GM04503 (cell line): ENCODE measurements at regions not wholly inside any gene's neighbourhood (a gene's known extent, or its start where the extent isn't known, plus 50 kb on each side); places are given as distances from the start of the nearest gene placed in this dataset.

Experiments used
- DNase-seq: peaks from one replicate; pipeline ENCODE4 v3.0.0-alpha.2; 2012; ENCODE audit warnings: low read depth

DNA sequence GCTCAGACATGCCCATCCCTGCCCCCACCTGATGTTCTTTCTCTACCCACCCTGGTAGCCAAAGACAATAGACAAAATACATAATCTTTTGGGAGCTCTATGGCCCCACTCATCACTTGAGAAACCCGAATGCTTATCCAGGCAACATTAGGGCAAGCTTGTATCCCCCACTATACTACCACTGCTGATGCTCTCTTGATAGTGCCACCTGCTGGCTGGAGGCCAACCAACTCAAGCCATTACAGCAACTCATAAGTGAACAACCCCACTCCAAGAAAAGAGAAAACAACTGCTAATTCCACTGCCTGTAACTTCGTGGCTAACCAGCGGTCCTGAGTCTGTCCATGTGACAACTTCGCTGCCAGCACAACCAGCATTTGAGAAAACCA is 342.5 kb upstream of the TGFBR2 start:
- DNase-seq, result no peak

DNA sequence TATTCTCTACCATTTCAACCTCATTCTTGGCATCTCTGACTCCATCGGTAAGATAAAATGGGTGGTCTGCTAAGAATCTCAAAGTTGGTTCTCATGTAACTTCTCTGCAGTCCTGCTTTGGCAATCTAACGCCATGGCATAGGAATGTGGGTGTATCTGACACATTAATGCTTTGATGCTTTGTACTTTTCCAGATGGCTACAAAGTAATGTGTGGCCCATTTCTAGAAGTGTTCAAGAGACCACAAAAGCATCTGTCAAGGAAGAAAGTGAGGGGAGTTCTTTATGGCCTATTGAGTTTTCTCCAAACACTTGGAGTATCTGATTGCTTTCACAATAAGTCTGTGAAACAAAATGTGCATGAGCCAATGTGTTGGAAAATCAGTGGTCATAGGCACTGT is 339.9 kb upstream of the TGFBR2 start:
- DNase-seq, result no peak

- DNase-seq, result no peak
These were observed 338.1 kb upstream of the TGFBR2 start for GRCh38 chr3:30268288-30268687.

DNA sequence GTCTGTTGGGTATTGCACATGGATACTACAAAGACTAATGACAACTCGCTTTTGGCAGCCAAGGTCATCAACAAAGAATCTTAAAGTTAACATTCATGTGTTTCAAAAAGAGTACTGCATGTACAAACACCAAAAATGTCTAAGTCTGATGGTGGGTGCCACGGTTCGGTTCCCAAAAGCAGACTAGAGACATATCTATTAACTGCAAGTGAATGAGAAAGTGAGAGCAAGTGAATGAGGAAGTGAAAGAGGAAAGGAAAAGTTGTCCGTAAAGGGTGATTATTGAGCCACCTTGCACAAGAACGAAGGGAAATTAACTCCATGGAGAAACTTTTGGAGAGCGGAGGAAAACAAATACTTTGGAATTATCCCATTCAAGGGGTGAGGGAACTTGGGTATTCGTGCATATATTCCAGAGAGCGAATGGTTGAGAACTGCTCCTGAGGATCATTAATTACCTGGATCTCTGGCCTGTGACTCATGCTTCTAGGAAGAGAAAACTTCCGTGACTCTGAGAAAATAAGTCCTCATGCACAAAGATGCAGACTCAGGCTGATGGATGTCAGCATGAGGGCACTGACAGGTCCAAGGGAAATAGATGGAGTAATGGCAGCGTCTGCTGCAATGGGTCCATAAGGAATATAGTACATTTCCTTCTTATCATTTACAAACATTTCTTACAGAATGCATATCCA is 336.5 kb upstream of the TGFBR2 start:
- DNase-seq, result no peak

DNA sequence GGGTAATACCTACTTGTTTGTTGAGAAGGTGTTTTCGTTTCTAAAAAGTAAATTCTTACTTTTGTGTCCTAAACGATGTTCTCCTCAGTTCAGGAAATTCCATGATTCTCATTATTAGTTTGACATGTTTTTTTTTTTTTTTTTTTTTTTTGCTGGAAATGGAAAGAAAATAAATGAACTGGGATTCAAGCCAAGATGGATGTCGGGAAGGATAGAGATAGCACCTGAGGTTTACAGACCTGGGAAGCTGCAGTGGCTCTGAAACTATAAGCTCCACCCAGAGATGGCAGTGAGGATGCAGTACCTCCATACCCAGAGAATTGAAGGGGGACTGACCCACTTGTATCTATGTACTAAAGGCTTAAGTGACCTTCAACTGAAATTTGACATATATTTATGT is 334.6 kb upstream of the TGFBR2 start:
- DNase-seq, result no peak

DNA sequence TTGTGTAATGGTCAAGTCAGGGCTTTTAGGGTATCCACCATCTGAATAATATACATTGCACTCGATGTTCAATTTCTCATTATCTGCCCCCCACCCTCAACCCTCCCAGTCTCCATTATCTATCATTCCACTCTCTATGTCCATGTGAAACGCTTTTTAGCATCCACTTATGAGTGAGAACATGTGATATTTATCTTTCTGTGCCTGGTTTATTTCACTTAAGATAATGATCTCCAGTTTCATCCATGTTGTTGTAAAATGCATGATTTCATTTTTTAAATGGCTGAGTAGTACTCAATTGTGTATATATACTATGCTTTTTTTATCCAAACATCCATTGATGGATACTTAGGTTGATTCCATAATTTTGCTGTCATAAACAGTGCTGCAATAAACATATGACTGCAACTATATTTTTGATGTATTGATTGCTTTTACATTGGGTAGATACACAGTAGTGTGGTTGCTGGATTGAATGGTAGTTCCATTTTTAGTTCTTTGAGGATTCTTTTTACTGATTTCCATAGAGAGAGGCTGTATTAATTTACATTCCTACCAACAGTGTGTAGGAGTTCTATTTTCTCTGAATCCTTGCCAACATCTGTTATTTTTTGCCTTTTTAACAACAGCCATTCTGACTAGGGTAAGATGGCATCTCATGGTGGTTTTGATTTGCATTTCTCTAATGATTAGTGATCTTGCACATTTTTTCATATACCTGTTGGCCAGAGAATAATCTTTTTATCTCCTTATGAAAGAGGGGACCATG is 332.9 kb upstream of the TGFBR2 start:
- DNase-seq, result no peak

- no peak for DNase-seq
These were observed 328.9 kb upstream of the TGFBR2 start for GRCh38 chr3:30277494-30277893.

GRCh38 chr3:30281526-30281925 is 324.9 kb upstream of the TGFBR2 start:
- DNase-seq, result no peak

GRCh38 chr3:30282154-30282696 is 324.2 kb upstream of the TGFBR2 start:
- DNase-seq, result peak; percentile 86

DNA sequence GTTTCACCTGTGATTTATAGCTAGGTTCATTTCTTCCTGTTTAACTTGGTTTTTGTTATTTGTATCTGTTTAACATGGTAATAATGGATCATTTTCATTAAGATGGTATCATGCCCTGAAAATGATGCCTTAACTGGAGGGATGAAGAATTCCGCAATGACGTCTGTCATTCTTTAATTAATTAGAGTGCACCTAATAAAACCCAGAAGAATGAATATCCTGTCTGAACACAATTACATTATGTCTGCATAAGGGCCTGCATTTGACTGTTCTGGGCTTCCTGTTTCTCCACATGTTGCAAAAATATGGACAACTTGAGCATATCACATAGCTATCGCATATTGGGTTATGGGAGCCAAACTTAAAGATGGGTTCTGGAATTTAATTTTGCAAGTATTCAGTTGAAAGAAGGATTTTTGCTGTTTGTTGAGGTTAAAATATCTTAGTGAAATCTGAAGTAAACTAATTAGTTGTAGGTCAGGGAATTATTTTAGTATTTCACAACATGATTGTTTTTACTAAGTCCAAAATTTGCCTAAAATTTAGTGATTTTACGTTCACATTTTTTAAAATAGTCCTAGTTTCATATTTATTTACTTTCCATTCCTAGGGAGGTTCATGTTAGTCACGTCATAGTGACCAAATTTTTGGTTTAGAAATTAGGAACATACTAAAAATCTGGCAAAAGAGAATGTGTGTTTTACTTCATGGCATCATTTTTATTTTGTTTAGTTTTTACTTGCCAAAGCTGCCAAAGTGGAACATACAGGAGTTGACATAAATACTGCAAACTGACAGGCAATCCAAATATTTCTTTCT is 321.0 kb upstream of the TGFBR2 start:
- no peak for DNase-seq

- peak; percentile 76 for DNase-seq
These were observed 320.3 kb upstream of the TGFBR2 start for GRCh38 chr3:30286007-30286669.

- DNase-seq, result no peak
These were observed 319.6 kb upstream of the TGFBR2 start for GRCh38 chr3:30286811-30287210.

DNA sequence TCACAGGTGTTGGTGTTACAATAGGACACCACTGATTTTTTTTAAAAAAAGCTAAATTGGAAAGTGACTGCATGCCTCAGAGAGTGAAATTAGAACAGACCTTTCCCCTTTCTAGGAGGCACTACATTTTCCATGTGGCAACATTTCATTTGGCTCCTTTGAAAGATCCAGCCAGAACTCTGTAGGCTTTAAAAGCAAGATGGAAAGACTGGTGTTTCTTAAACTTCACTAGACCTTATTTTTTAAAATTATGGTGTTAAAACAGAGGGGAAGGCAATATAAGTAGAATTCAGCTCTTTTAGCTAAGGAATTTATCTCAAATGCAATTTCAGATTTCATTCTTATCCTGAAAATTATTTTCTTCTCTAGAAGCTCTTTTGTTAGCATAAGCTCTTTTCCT is 317.6 kb upstream of the TGFBR2 start:
- DNase-seq, result no peak

GRCh38 chr3:30289324-30289723 is 317.1 kb upstream of the TGFBR2 start:
- DNase-seq, result no peak

- DNase-seq, result no peak
These were observed 316.6 kb upstream of the TGFBR2 start for GRCh38 chr3:30289766-30290165.

- DNase-seq, result no peak
These were observed 315.9 kb upstream of the TGFBR2 start for GRCh38 chr3:30290479-30290878.

DNA sequence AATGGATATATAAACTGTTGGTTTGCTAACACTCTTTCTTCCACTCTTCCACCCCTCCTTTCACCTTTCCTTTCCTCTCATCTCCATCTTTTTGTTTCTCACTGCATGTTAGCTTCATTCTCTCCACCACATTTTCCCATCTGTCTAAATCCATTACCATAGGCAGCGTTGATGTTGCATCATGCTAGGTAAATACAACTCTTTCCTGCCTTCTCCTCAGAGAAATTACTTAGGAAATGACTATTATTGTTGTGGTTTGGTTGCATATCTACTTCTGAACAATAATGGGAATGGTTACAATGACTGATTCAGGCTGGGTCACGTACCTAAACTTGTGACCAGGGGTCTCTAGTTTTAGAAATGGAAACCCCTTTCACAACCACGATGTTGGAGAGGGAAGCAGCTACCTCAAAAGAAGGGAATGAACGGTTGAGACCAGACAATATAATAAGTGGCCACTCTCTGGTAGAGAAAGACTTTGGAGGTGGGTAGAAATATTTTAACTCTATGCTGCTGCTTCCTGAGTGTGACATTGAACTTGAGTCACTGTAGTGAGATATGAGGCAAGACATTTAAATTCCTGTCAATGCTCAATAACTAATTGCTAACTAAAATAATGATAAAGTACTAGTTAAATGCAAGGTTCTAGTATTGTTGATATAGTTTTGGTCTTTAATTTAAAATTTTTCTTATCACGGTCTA is 314.1 kb upstream of the TGFBR2 start:
- DNase-seq, result no peak

- DNase-seq, result no peak
These were observed 312.7 kb upstream of the TGFBR2 start for GRCh38 chr3:30293621-30294240.

DNA sequence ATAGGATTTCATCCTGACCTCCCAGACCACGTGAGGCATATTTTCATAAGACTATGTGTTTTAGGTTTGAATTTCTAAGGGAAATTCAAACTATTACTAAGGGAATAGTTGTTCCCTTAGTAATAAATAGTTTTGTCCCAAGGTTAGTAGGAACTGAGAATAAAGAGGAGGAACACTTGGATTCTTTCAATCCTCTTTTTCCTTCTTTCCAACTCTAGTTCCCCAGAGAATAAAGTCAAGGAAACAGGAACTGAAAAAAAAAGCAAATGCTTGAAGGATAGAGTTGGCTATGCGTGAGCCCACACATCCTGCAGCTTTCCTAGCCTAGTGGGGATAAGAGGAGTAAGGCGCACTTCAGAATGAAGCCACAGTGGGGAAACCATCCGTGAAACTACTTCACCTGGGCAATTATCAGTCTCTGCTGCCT is 312.1 kb upstream of the TGFBR2 start:
- DNase-seq, result no peak

DNA sequence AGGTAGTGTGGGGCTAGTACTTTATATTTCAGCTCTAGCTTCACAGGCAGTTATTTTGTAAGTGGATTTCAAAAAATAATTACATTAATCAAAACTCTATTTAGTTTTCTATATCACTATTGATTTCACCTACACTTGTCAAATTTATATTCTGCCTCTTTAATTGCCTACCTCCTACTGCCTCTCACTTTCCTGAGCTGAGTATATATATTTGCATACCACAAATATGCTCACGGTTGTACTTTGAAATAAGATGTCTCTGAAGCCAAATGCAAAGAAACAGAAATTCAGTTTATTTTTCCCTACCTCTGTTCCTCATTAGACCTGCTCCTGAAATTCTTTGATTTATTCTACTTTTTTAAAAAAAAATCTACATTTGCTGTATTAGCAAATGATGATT is 309.3 kb upstream of the TGFBR2 start:
- no peak for DNase-seq
